ENCODE measurements at regions not wholly inside any gene's neighbourhood (a gene's known extent, or its start where the extent isn't known, plus 50 kb on each side); places are given as distances from the start of the nearest gene placed in this dataset.
"Not testable (repeated sequence)": the region's sequence is repeated elsewhere in the genome, so short reads cannot be mapped to it uniquely, and the experiment has no call there.

- no peak for DNase-seq
These were observed 499.5 kb upstream of the SPRY2 start for GRCh38 chr13:80840316-80840976.

GRCh38 chr13:80835902-80836301 lies 495.0 kb upstream of the SPRY2 start:
- no peak for DNase-seq

- no peak for DNase-seq
These were observed 489.5 kb upstream of the SPRY2 start for GRCh38 chr13:80830431-80830830.

GRCh38 chr13:80828759-80829158 lies 487.8 kb upstream of the SPRY2 start:
- no peak for DNase-seq

GRCh38 chr13:80825276-80825675 lies 484.4 kb upstream of the SPRY2 start:
- no peak for DNase-seq

- DNase-seq, result no peak
These were observed 483.3 kb upstream of the SPRY2 start for GRCh38 chr13:80824229-80824628.

- no peak for DNase-seq
These were observed 482.5 kb upstream of the SPRY2 start for GRCh38 chr13:80823472-80823871.

GRCh38 chr13:80821466-80821865 lies 480.5 kb upstream of the SPRY2 start:
- no peak for DNase-seq

- no peak for DNase-seq
These were observed 477.1 kb upstream of the SPRY2 start for GRCh38 chr13:80817979-80818378.

- DNase-seq, result no peak
These were observed 473.6 kb upstream of the SPRY2 start for GRCh38 chr13:80814541-80814940.

GRCh38 chr13:80810294-80810693 lies 469.4 kb upstream of the SPRY2 start:
- not testable (repeated sequence) for DNase-seq

GRCh38 chr13:80802946-80803345 lies 462.0 kb upstream of the SPRY2 start:
- no peak for DNase-seq

- DNase-seq, result no peak
These were observed 457.7 kb upstream of the SPRY2 start for GRCh38 chr13:80798576-80799133.

GRCh38 chr13:80787604-80788003 lies 446.7 kb upstream of the SPRY2 start:
- no peak for DNase-seq

- DNase-seq, result no peak
These were observed 443.1 kb upstream of the SPRY2 start for GRCh38 chr13:80783926-80784565.

GRCh38 chr13:80782441-80782840 lies 441.5 kb upstream of the SPRY2 start:
- no peak for DNase-seq

- DNase-seq, result no peak
These were observed 437.4 kb upstream of the SPRY2 start for GRCh38 chr13:80778297-80778696.

- DNase-seq, result no peak
These were observed 416.8 kb upstream of the SPRY2 start for GRCh38 chr13:80757694-80758093.

GRCh38 chr13:80755910-80756309 lies 415.0 kb upstream of the SPRY2 start:
- DNase-seq, result no peak

GRCh38 chr13:80754441-80754840 lies 413.5 kb upstream of the SPRY2 start:
- DNase-seq, result no peak

- DNase-seq, result no peak
These were observed 412.9 kb upstream of the SPRY2 start for GRCh38 chr13:80753866-80754265.

GRCh38 chr13:80751854-80752253 lies 410.9 kb upstream of the SPRY2 start:
- no peak for DNase-seq

GRCh38 chr13:80744147-80744914 lies 403.4 kb upstream of the SPRY2 start:
- DNase-seq, result no peak

GRCh38 chr13:80742033-80742432 lies 401.1 kb upstream of the SPRY2 start:
- DNase-seq, result no peak

All from stimulated activated CD4-positive, alpha-beta T cell treated with anti-CD3 and anti-CD28 coated beads, Interleukin-4, amount 100 ng/mL, for 24 hours (primary cell).